GM12878 (cell line): ENCODE measurements at regions not wholly inside any gene's neighbourhood (a gene's known extent, or its start where the extent isn't known, plus 50 kb on each side); places are given as distances from the start of the nearest gene placed in this dataset.

ENCODE experiments used
- ATAC-seq: fragments of 200-7000 bp; cut with Tn5 transposase; 3 replicates; pipeline ENCODE4 v1.9.1; 2020; ENCODE audit warnings: mild to moderate bottlenecking, moderate library complexity
- BruUV-seq: library from RNA; stranded (reverse); fragments of 400-500 nt; replicated peaks from 2 replicates; lab custom pipeline; 2021; lab: Mats Ljungman, UMichigan
- CTCF ChIA-PET: fragments of 300-600 bp; sonication (Branson Sonifier 250); formaldehyde crosslinking; extraction: SDS; loops from one replicate; lab custom pipeline; 2021; ENCODE audit warnings: inconsistent platforms; lab: Yijun Ruan, JAX
- POLR2A ChIA-PET: fragments of 350-600 bp; formaldehyde crosslinking; extraction: SDS; loops from one replicate; lab custom pipeline; 2021; ENCODE audit warnings: inconsistent platforms; lab: Charles Lee
- RAD21 ChIA-PET: fragments of 300-600 bp; sonication (Branson Sonifier 250); formaldehyde crosslinking; loops from one replicate; lab custom pipeline; 2023; ENCODE audit warnings: antibody characterized with exemption; ENCODE audit not compliant: unreplicated experiment; lab: Charles Lee
- SMC1A ChIA-PET: fragments of 300-600 bp; sonication (Branson Sonifier 250); formaldehyde crosslinking; loops from one replicate; lab custom pipeline; 2023; ENCODE audit not compliant: unreplicated experiment, uncharacterized antibody; lab: Charles Lee
- DNase-seq: peaks from one replicate; pipeline ENCODE4 v3.0.0-alpha.2; 2011; ENCODE audit warnings: low read depth, low spot score
- FAIRE-seq: peaks from 3 replicates; lab custom pipeline; 2011; peaks lifted over from hg19 to GRCh38; lab: Jason Lieb, UNC
- H2AFZ ChIP-seq: 2 replicates; pipeline ENCODE4 v1.6.0; 2011; ENCODE audit warnings: low read depth, low read length, control low read depth; ENCODE audit not compliant: control insufficient read depth
- H3K27ac ChIP-seq: 2 replicates; pipeline ENCODE4 v1.5.1; 2011; ENCODE audit warnings: control low read depth; ENCODE audit not compliant: control insufficient read depth, insufficient read depth
- H3K27me3 ChIP-seq, 2 experiments: replicated peaks in 1 of 2; 2 replicates each; pipeline versions ENCODE4 v1.6.0 to v1.6.1; 2011; ENCODE audit warnings: low read length in 1 of 2; ENCODE audit not compliant: control insufficient read depth in 2 of 2, insufficient read depth in 2 of 2
- H3K36me3 ChIP-seq, 2 experiments: 2 replicates each; pipeline ENCODE4 v1.5.1; 2011; ENCODE audit warnings: low read length in 1 of 2; ENCODE audit not compliant: control insufficient read depth in 2 of 2, insufficient read depth in 2 of 2
- H3K4me1 ChIP-seq: 2 replicates; pipeline ENCODE4 v1.6.1; 2011; ENCODE audit warnings: mild to moderate bottlenecking, low read length, moderate library complexity, mixed read lengths; ENCODE audit not compliant: control insufficient read depth, insufficient read depth
- H3K4me2 ChIP-seq: 2 replicates; pipeline ENCODE4 v1.6.0; 2011; ENCODE audit warnings: control low read depth; ENCODE audit not compliant: control insufficient read depth, insufficient read depth
- H3K4me3 ChIP-seq: fragments of 200-600 bp; sonication (generic); 2 replicates; pipeline ENCODE4 v1.5.1; 2016
- H3K79me2 ChIP-seq: 2 replicates; pipeline ENCODE4 v1.6.0; 2011; ENCODE audit warnings: low read length; ENCODE audit not compliant: control insufficient read depth, insufficient read depth
- H3K9ac ChIP-seq: 2 replicates; pipeline ENCODE4 v1.8.0; 2011; ENCODE audit warnings: low read length, control low read depth, mixed read lengths; ENCODE audit not compliant: control insufficient read depth, insufficient read depth
- H3K9me3 ChIP-seq: replicated peaks from 3 replicates; pipeline ENCODE4 v1.5.1; 2011; ENCODE audit warnings: mild to moderate bottlenecking, low read length; ENCODE audit not compliant: control insufficient read depth, insufficient read depth
- H4K20me1 ChIP-seq: 2 replicates; pipeline ENCODE4 v1.6.0; 2011; ENCODE audit not compliant: control insufficient read depth, insufficient read depth
- EP300 ChIP-seq, 2 experiments: fragments of 150-350 bp in 1 of 2; IDR thresholded peaks; 2 replicates each; pipeline ENCODE4 v1.6.1; 2011 to 2012; ENCODE audit warnings: low read depth in 2 of 2, low read length in 2 of 2, borderline replicate concordance in 1 of 2, improper control_type of control experiment in 1 of 2, inconsistent platforms in 1 of 2; ENCODE audit not compliant: control insufficient read depth in 1 of 2
- FOXK2 ChIP-seq: fragments of 450-650 bp; IDR thresholded peaks from 2 replicates; pipeline ENCODE4 v1.6.1; 2017; ENCODE audit warnings: mild to moderate bottlenecking, moderate library complexity
- JUND ChIP-seq: IDR thresholded peaks from 2 replicates; pipeline ENCODE4 v1.6.1; 2012; ENCODE audit warnings: low read depth, mild to moderate bottlenecking, low read length, improper control_type of control experiment, moderate library complexity
- MTA2 ChIP-seq: fragments of 450-650 bp; IDR thresholded peaks from 2 replicates; pipeline ENCODE4 v1.6.1; 2016; ENCODE audit warnings: low read depth, mild to moderate bottlenecking, moderate library complexity
- NFYA ChIP-seq: IDR thresholded peaks from 2 replicates; pipeline ENCODE4 v1.6.1; 2011; ENCODE audit warnings: low read depth, mild to moderate bottlenecking, low read length, improper control_type of control experiment, borderline replicate concordance
- PAX5 ChIP-seq: IDR thresholded peaks from 2 replicates; pipeline ENCODE4 v1.6.1; 2011; ENCODE audit warnings: low read depth, low read length, borderline replicate concordance
- SIN3A ChIP-seq: IDR thresholded peaks from 2 replicates; pipeline ENCODE4 v1.6.1; 2012; ENCODE audit warnings: low read depth, low read length, improper control_type of control experiment
- STAT3 ChIP-seq: IDR thresholded peaks from 2 replicates; pipeline ENCODE4 v1.6.1; 2011; ENCODE audit warnings: low read depth, low read length, improper control_type of control experiment
- TCF12 ChIP-seq: IDR thresholded peaks from 2 replicates; pipeline ENCODE4 v1.6.1; 2011; ENCODE audit warnings: low read depth, mild to moderate bottlenecking, low read length
- TCF3 ChIP-seq: IDR thresholded peaks from 2 replicates; pipeline ENCODE4 v1.6.1; 2012; ENCODE audit warnings: low read depth, mild to moderate bottlenecking, low read length, borderline replicate concordance; ENCODE audit not compliant: insufficient read depth
- ZSCAN29 ChIP-seq: fragments of 450-650 bp; IDR thresholded peaks from 2 replicates; pipeline ENCODE4 v1.6.1; 2017; ENCODE audit warnings: mild to moderate bottlenecking, moderate library complexity
- WGBS: methylation state at CpG from one replicate; pipeline ENCODE4 v1.1.6; 2016; ENCODE audit warnings: low lambda C conversion rate; ENCODE audit not compliant: insufficient replicate concordance, insufficient coverage; ENCODE audit errors: missing lambda C conversion rate; 5-methylcytosine and 5-hydroxymethylcytosine counted together
- in situ Hi-C: fragments of 300-500 bp; cut with MboI; formaldehyde crosslinking; loops from 9 replicates; pipeline ENCODE4 v1.14.3; 2018; ENCODE audit warnings: mixed read lengths
- intact Hi-C: fragments of 100-400 bp; cut with micrococcal nuclease; formaldehyde crosslinking; loops from one replicate; pipeline ENCODE4 v1.14.2; 2022; ENCODE audit not compliant: unreplicated experiment
- TF ChIP-seq, protein P1 (sequence below): fragments of 150-350 bp; IDR thresholded peaks from 2 replicates; pipeline ENCODE4 v1.6.1; 2014; ENCODE audit warnings: mild to moderate bottlenecking, low read depth, low read length
- TF ChIP-seq, protein P2 (sequence below): fragments of 450-650 bp; IDR thresholded peaks from 2 replicates; pipeline ENCODE4 v1.6.1; 2017; ENCODE audit warnings: mild to moderate bottlenecking, moderate library complexity

- SMC1A ChIA-PET, result no interaction called here
- H2AFZ ChIP-seq, result no peak overlapping the region
- 40% methylated on average over 10 of the region's 10 CpGs for WGBS
- no TSS peak for BruUV-seq
- H4K20me1 ChIP-seq, result no peaks in the 10 kb centered on the region
- no peak for DNase-seq
- H3K4me1 ChIP-seq, result peaks cover 7% of the 10 kb centered on the region
- in situ Hi-C loops (no loop called here), intact Hi-C loops (no loop called here)
- H3K9ac ChIP-seq, result no peak overlapping the region
- POLR2A ChIA-PET, result no interaction called here
- H3K27ac ChIP-seq, result no peak overlapping the region
- FAIRE-seq, result no peak
- H3K27me3 ChIP-seq, result peaks cover 0 to 4% of the 10 kb centered on the region in 2 experiments; a peak in 2 of 4 replicates
- no peak overlapping the region for H3K4me3 ChIP-seq
- no peaks in the 10 kb centered on the region for H3K9me3 ChIP-seq
- H3K4me2 ChIP-seq, result no peak overlapping the region
- no peak for ATAC-seq
- TF ChIP-seq PAX5, result no peak
- no peak for TF ChIP-seq SIN3A
- no peak for TF ChIP-seq FOXK2
- no peak for TF ChIP-seq ZSCAN29
- TF ChIP-seq JUND, result no peak
- no peak for TF ChIP-seq NFYA
- TF ChIP-seq TCF3, result no peak
- TF ChIP-seq MTA2, result no peak
- no peak for TF ChIP-seq TCF12
- no peak for TF ChIP-seq STAT3
- TF ChIP-seq, protein P1, sequence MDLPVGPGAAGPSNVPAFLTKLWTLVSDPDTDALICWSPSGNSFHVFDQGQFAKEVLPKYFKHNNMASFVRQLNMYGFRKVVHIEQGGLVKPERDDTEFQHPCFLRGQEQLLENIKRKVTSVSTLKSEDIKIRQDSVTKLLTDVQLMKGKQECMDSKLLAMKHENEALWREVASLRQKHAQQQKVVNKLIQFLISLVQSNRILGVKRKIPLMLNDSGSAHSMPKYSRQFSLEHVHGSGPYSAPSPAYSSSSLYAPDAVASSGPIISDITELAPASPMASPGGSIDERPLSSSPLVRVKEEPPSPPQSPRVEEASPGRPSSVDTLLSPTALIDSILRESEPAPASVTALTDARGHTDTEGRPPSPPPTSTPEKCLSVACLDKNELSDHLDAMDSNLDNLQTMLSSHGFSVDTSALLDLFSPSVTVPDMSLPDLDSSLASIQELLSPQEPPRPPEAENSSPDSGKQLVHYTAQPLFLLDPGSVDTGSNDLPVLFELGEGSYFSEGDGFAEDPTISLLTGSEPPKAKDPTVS, result no peak
- no peak for TF ChIP-seq EP300 (IDR thresholded peaks at IDR 0.05; ENCODE audit: borderline replicate concordance in 1 of 2, control insufficient read depth in 1 of 2, low read depth in 2 of 2, low read length in 2 of 2)
- TF ChIP-seq, protein P2, sequence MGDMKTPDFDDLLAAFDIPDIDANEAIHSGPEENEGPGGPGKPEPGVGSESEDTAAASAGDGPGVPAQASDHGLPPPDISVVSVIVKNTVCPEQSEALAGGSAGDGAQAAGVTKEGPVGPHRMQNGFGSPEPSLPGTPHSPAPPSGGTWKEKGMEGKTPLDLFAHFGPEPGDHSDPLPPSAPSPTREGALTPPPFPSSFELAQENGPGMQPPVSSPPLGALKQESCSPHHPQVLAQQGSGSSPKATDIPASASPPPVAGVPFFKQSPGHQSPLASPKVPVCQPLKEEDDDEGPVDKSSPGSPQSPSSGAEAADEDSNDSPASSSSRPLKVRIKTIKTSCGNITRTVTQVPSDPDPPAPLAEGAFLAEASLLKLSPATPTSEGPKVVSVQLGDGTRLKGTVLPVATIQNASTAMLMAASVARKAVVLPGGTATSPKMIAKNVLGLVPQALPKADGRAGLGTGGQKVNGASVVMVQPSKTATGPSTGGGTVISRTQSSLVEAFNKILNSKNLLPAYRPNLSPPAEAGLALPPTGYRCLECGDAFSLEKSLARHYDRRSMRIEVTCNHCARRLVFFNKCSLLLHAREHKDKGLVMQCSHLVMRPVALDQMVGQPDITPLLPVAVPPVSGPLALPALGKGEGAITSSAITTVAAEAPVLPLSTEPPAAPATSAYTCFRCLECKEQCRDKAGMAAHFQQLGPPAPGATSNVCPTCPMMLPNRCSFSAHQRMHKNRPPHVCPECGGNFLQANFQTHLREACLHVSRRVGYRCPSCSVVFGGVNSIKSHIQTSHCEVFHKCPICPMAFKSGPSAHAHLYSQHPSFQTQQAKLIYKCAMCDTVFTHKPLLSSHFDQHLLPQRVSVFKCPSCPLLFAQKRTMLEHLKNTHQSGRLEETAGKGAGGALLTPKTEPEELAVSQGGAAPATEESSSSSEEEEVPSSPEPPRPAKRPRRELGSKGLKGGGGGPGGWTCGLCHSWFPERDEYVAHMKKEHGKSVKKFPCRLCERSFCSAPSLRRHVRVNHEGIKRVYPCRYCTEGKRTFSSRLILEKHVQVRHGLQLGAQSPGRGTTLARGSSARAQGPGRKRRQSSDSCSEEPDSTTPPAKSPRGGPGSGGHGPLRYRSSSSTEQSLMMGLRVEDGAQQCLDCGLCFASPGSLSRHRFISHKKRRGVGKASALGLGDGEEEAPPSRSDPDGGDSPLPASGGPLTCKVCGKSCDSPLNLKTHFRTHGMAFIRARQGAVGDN, result no peak
- TF ChIP-seq, all 136 proteins: peak for 0
- ChIA-PET RAD21 (no interaction called here), CTCF (interaction anchor here (0.6 kb wide), 1 partner anchor 585 kb away, joined by 3 read pairs; no protein-coding TSS in a partner anchor)
- H3K36me3 ChIP-seq, result no peaks in the 10 kb centered on the region
- H3K79me2 ChIP-seq, result no peaks in the 10 kb centered on the region
Measured at GRCh38 chr3:184659797-184660301, 52.0 kb downstream of the MAGEF1 start.
